ENCODE measurements at regions not wholly inside any gene's neighbourhood (a gene's known extent, or its start where the extent isn't known, plus 50 kb on each side); places are given as distances from the start of the nearest gene placed in this dataset.
A peak's percentile ranks its signal among the peaks of the same experiment; 100 is the strongest.

- DNase-seq (no peak), ATAC-seq (no peak)
- H3K27ac ChIP-seq: no peak overlapping the region
- WGBS, 2 donors: 73 to 75% methylated on average over 1 of the region's 1 CpG
- no peaks in the 10 kb centered on the region for H3K27me3 ChIP-seq
- H3K36me3 ChIP-seq (replicated peaks in 1 of 2; ENCODE audit: insufficient read depth in 1 of 2, low read depth in 2 of 2): no peaks in the 10 kb centered on the region
- intact Hi-C loops (cut with DNase I): no loop called here
- peaks cover 6% of the 10 kb centered on the region for H3K4me1 ChIP-seq
- no peak for TF ChIP-seq POLR2A (IDR thresholded peaks at IDR 0.05)
- no peak for TF ChIP-seq CTCF (IDR thresholded peaks at IDR 0.05)
- H3K9me3 ChIP-seq: no peaks in the 10 kb centered on the region
- H3K4me3 ChIP-seq: no peak overlapping the region
Observed at GRCh38 chr14:50035214-50035613, 81.2 kb downstream of the VCPKMT start.

- Histone ChIP-seq H3K9me3 (no peaks in the 10 kb centered on the region), H3K27ac (peak overlapping the region in 3 of 4 donors; percentile 30 to 48 (median 46)), H3K4me1 (peaks cover 6% of the 10 kb centered on the region), H3K36me3 (replicated peaks in 1 of 2; ENCODE audit: insufficient read depth in 1 of 2, low read depth in 2 of 2) (no peaks in the 10 kb centered on the region), H3K27me3 (no peaks in the 10 kb centered on the region), H3K4me3 (no peak overlapping the region)
- 47 to 68% methylated on average over 3 of the region's 3 CpGs for WGBS, 2 donors
- intact Hi-C loops (cut with DNase I): no loop called here
- peak in 3 of 4 donors; percentile 14 to 46 (median 42) for DNase-seq
- no peak for ATAC-seq
- TF ChIP-seq POLR2A (IDR thresholded peaks at IDR 0.05) (no peak), CTCF (IDR thresholded peaks at IDR 0.05) (no peak)
Observed at GRCh38 chr14:50036211-50036610, 80.2 kb downstream of the VCPKMT start.

- no peaks in the 10 kb centered on the region for H3K27me3 ChIP-seq
- H3K36me3 ChIP-seq (replicated peaks in 1 of 2; ENCODE audit: insufficient read depth in 1 of 2, low read depth in 2 of 2): no peaks in the 10 kb centered on the region
- H3K4me3 ChIP-seq: no peak overlapping the region
- H3K9me3 ChIP-seq: no peaks in the 10 kb centered on the region
- peak overlapping the region in 3 of 4 donors; percentile 30 to 48 (median 46) for H3K27ac ChIP-seq
- H3K4me1 ChIP-seq: peaks cover 6% of the 10 kb centered on the region
- WGBS, 2 donors: 65 to 75% methylated on average over 4 of the region's 4 CpGs
- intact Hi-C loops (cut with DNase I): no loop called here
- ATAC-seq (no peak), DNase-seq (no peak)
- no peak for TF ChIP-seq CTCF (IDR thresholded peaks at IDR 0.05)
- TF ChIP-seq POLR2A (IDR thresholded peaks at IDR 0.05): no peak
Observed at GRCh38 chr14:50036637-50037036, 79.7 kb downstream of the VCPKMT start.

GRCh38 chr14:50037240-50037639 lies 79.1 kb downstream of the VCPKMT start:
- intact Hi-C loops (cut with DNase I): no loop called here
- Histone ChIP-seq H3K4me3 (no peak overlapping the region), H3K27ac (peak overlapping the region in 2 of 4 donors; percentile 30 to 48), H3K36me3 (replicated peaks in 1 of 2; ENCODE audit: insufficient read depth in 1 of 2, low read depth in 2 of 2) (no peaks in the 10 kb centered on the region), H3K4me1 (peaks cover 6% of the 10 kb centered on the region), H3K27me3 (no peaks in the 10 kb centered on the region), H3K9me3 (no peaks in the 10 kb centered on the region)
- 85 to 88% methylated on average over 2 of the region's 2 CpGs for WGBS, 2 donors
- TF ChIP-seq CTCF (IDR thresholded peaks at IDR 0.05): no peak
- no peak for TF ChIP-seq POLR2A (IDR thresholded peaks at IDR 0.05)
- ATAC-seq (no peak), DNase-seq (no peak)

GRCh38 chr14:50037852-50038251 lies 78.5 kb downstream of the VCPKMT start:
- 72 to 73% methylated on average over 5 to 6 of the region's 6 CpGs for WGBS, 2 donors
- peak in 1 of 4 donors; percentile 27 for DNase-seq

More at GRCh38 chr14:50037852-50038251, 78.5 kb downstream of the VCPKMT start:
- intact Hi-C loops (cut with DNase I): no loop called here
- Histone ChIP-seq H3K27me3 (no peaks in the 10 kb centered on the region), H3K4me3 (no peak overlapping the region), H3K9me3 (no peaks in the 10 kb centered on the region), H3K4me1 (peaks cover 6% of the 10 kb centered on the region), H3K36me3 (replicated peaks in 1 of 2; ENCODE audit: insufficient read depth in 1 of 2, low read depth in 2 of 2) (no peaks in the 10 kb centered on the region), H3K27ac (peak overlapping the region in 1 of 4 donors; percentile 50)
- TF ChIP-seq CTCF (IDR thresholded peaks at IDR 0.05) (no peak), POLR2A (IDR thresholded peaks at IDR 0.05) (no peak)
- ATAC-seq: no peak

Measured in body of pancreas (tissue), 4 donors.